ENCODE measurements at regions not wholly inside any gene's neighbourhood (a gene's known extent, or its start where the extent isn't known, plus 50 kb on each side); places are given as distances from the start of the nearest gene placed in this dataset.

- no peak overlapping the region for H3K4me3 ChIP-seq (replicated peaks in 1 of 2; ENCODE audit: low read depth in 1 of 2, low read length in 2 of 2)
- no peaks in the 10 kb centered on the region for H3K9me3 ChIP-seq (ENCODE audit: control insufficient read depth in 1 of 2, insufficient read depth in 1 of 2, low read depth in 1 of 2, low read length in 2 of 2)
- H3K79me2 ChIP-seq (ENCODE audit: insufficient read depth, low read length) = no peaks in the 10 kb centered on the region
- peaks cover 47% of the 10 kb centered on the region for H3K27me3 ChIP-seq (ENCODE audit: insufficient read depth, low read length)
- ATAC-seq = no peak
- intact Hi-C loops (cut with micrococcal nuclease) = no loop called here
- TF ChIP-seq SIN3A (IDR thresholded peaks at IDR 0.05; ENCODE audit: low read depth) (no peak), JUND (IDR thresholded peaks at IDR 0.05) (no peak), CEBPB (IDR thresholded peaks at IDR 0.05; ENCODE audit: low read depth) (no peak), ZNF274 (IDR thresholded peaks at IDR 0.05; ENCODE audit: low read depth, low read length) (no peak), CBX3 (IDR thresholded peaks at IDR 0.05; ENCODE audit: low read depth) (no peak), ZFX (IDR thresholded peaks at IDR 0.05) (no peak), POLR2A (IDR thresholded peaks at IDR 0.05; ENCODE audit: borderline replicate concordance, extremely low read depth, insufficient read depth, insufficient read length) (no peak), FOSL1 (IDR thresholded peaks at IDR 0.05; ENCODE audit: low read depth) (no peak), POLR2AphosphoS5 (IDR thresholded peaks at IDR 0.05; ENCODE audit: low read depth, low read length) (no peak), EGR1 (IDR thresholded peaks at IDR 0.05; ENCODE audit: low read depth) (no peak), ZBTB33 (IDR thresholded peaks at IDR 0.05; ENCODE audit: extremely low read depth, insufficient replicate concordance, low read length) (no peak), RAD21 (IDR thresholded peaks at IDR 0.05; ENCODE audit: low read depth) (no peak), EZH2phosphoT487 (IDR thresholded peaks at IDR 0.05; ENCODE audit: borderline replicate concordance) (no peak), MAX (IDR thresholded peaks at IDR 0.05) (no peak), YY1 (IDR thresholded peaks at IDR 0.05; ENCODE audit: extremely low read depth, insufficient replicate concordance, low read depth, low read length) (no peak)
- TF ChIP-seq, protein P1, sequence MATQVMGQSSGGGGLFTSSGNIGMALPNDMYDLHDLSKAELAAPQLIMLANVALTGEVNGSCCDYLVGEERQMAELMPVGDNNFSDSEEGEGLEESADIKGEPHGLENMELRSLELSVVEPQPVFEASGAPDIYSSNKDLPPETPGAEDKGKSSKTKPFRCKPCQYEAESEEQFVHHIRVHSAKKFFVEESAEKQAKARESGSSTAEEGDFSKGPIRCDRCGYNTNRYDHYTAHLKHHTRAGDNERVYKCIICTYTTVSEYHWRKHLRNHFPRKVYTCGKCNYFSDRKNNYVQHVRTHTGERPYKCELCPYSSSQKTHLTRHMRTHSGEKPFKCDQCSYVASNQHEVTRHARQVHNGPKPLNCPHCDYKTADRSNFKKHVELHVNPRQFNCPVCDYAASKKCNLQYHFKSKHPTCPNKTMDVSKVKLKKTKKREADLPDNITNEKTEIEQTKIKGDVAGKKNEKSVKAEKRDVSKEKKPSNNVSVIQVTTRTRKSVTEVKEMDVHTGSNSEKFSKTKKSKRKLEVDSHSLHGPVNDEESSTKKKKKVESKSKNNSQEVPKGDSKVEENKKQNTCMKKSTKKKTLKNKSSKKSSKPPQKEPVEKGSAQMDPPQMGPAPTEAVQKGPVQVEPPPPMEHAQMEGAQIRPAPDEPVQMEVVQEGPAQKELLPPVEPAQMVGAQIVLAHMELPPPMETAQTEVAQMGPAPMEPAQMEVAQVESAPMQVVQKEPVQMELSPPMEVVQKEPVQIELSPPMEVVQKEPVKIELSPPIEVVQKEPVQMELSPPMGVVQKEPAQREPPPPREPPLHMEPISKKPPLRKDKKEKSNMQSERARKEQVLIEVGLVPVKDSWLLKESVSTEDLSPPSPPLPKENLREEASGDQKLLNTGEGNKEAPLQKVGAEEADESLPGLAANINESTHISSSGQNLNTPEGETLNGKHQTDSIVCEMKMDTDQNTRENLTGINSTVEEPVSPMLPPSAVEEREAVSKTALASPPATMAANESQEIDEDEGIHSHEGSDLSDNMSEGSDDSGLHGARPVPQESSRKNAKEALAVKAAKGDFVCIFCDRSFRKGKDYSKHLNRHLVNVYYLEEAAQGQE (IDR thresholded peaks at IDR 0.05; ENCODE audit: low read depth) = no peak
- BruUV-seq (replicated peaks) = no TSS peak
- H4K20me1 ChIP-seq (ENCODE audit: insufficient read depth) = no peaks in the 10 kb centered on the region
- RAD21 ChIA-PET (ENCODE audit: low non-redundant PET in 1 of 2, low total read pairs in 2 of 2, uncharacterized antibody in 2 of 2, unreplicated experiment in 2 of 2) = no interaction called here
- no peak overlapping the region for H3K9ac ChIP-seq (ENCODE audit: low read length)
- POLR2A ChIA-PET = no interaction called here
- H3K9me2 ChIP-seq (ENCODE audit: insufficient read depth) = no peaks in the 10 kb centered on the region
- no peaks in the 10 kb centered on the region for H3K36me3 ChIP-seq (ENCODE audit: control insufficient read depth in 1 of 2, insufficient read depth in 2 of 2, low read length in 2 of 2)
- CTCF ChIA-PET = no interaction called here
- H3K4me1 ChIP-seq (ENCODE audit: control insufficient read depth in 1 of 2, insufficient read depth in 2 of 2, low read length in 2 of 2) = no peaks in the 10 kb centered on the region
- no peak for DNase-seq (ENCODE audit: low read depth, low spot score)
- no peak overlapping the region for H3K27ac ChIP-seq (ENCODE audit: low read depth, low read length)
- no peak overlapping the region for H2AFZ ChIP-seq (ENCODE audit: low read depth, low read length, poor library complexity, severe bottlenecking)
- H3K4me2 ChIP-seq (ENCODE audit: low read length) = no peak overlapping the region
Observed at GRCh38 chr18:55141318-55141717, 182.1 kb upstream of the CCDC68 start.

All from HCT116 (cell line).